Esophagus muscularis mucosa (tissue), 4 donors: ENCODE measurements at regions not wholly inside any gene's neighbourhood (a gene's known extent, or its start where the extent isn't known, plus 50 kb on each side); places are given as distances from the start of the nearest gene placed in this dataset.
"Not testable (repeated sequence)": the region's sequence is repeated elsewhere in the genome, so short reads cannot be mapped to it uniquely, and the experiment has no call there.

ENCODE experiments used
- DNase-seq: peaks from one replicate; pipeline ENCODE4 v3.0.0-alpha.2; 2017; ENCODE audit errors: extremely low spot score
- H3K27ac ChIP-seq, 4 donors: fragments of 200-600 bp; sonication (generic); replicated peaks in 1 of 4; 1 replicate in 3 of 4; 2 replicates in 1 of 4; pipeline ENCODE4 v1.5.1; 2016 to 2019; ENCODE audit warnings: mild to moderate bottlenecking in 1 of 4
- H3K27me3 ChIP-seq, 4 donors: fragments of 200-600 bp; sonication (generic); one replicate each; pipeline versions ENCODE4 v1.5.1 to v1.6.0; 2016 to 2019
- H3K36me3 ChIP-seq, 4 donors: fragments of 200-600 bp; sonication (generic); one replicate each; pipeline ENCODE4 v1.5.1; 2016 to 2019
- H3K4me1 ChIP-seq, 4 donors: fragments of 200-600 bp; sonication (generic); one replicate each; pipeline ENCODE4 v1.5.1; 2016 to 2019
- H3K4me3 ChIP-seq, 4 donors: fragments of 200-600 bp; sonication (generic); 1 replicate in 2 of 4; 2 replicates in 2 of 4; pipeline ENCODE4 v1.5.1; 2016 to 2019; ENCODE audit warnings: mild to moderate bottlenecking in 4 of 4, moderate library complexity in 1 of 4
- H3K9me3 ChIP-seq, 4 donors: fragments of 200-600 bp; sonication (generic); 1 replicate in 3 of 4; 2 replicates in 1 of 4; pipeline ENCODE4 v1.5.1; 2016 to 2019
- CTCF ChIP-seq, 3 experiments: fragments of 200-600 bp in 2 of 3; fragments of 450-650 bp in 1 of 3; sonication (generic) in 2 of 3; IDR thresholded peaks; one replicate each; pipeline ENCODE4 v1.5.1; 2017 to 2019; ENCODE audit warnings: antibody characterized with exemption in 3 of 3, mild to moderate bottlenecking in 2 of 3, moderate library complexity in 1 of 3
- EP300 ChIP-seq: sonication (generic); formaldehyde crosslinking; IDR thresholded peaks from one replicate; pipeline ENCODE4 v1.6.1; 2017; ENCODE audit warnings: antibody characterized with exemption
- POLR2A ChIP-seq: fragments of 450-650 bp; IDR thresholded peaks from one replicate; pipeline ENCODE4 v1.6.1; 2017; ENCODE audit warnings: antibody characterized with exemption, moderate library complexity, mild to moderate bottlenecking, low read depth
- POLR2AphosphoS5 ChIP-seq, 2 donors: sonication (generic); formaldehyde crosslinking; IDR thresholded peaks; one replicate each; pipeline ENCODE4 v1.6.1; 2017; ENCODE audit warnings: antibody characterized with exemption in 2 of 2
- WGBS: methylation state at CpG from one replicate; pipeline ENCODE4 v1.1.5; 2018; 5-methylcytosine and 5-hydroxymethylcytosine counted together
- intact Hi-C: fragments of 100-400 bp; cut with DNase I; formaldehyde crosslinking; loops from one replicate; pipeline ENCODE4 v1.15.1; 2023

GRCh38 chr9:78986446-78986845, 585.3 kb upstream of the TLE4 start:
- H3K27ac ChIP-seq = no peak overlapping the region
- intact Hi-C loops = no loop called here
- no peaks in the 10 kb centered on the region for H3K27me3 ChIP-seq
- no peaks in the 10 kb centered on the region for H3K36me3 ChIP-seq
- DNase-seq = no peak
- WGBS = 70% methylated on average over 2 of the region's 2 CpGs
- H3K4me3 ChIP-seq = no peak overlapping the region
- no peaks in the 10 kb centered on the region for H3K9me3 ChIP-seq
- no peak for TF ChIP-seq CTCF (IDR thresholded peaks at IDR 0.05)
- no peak for TF ChIP-seq POLR2AphosphoS5 (IDR thresholded peaks at IDR 0.05)
- no peak for TF ChIP-seq POLR2A
- TF ChIP-seq EP300 = no peak
- H3K4me1 ChIP-seq = no peaks in the 10 kb centered on the region

GRCh38 chr9:78989031-78989658, 582.6 kb upstream of the TLE4 start:
- intact Hi-C loops = no loop called here
- no peaks in the 10 kb centered on the region for H3K9me3 ChIP-seq
- TF ChIP-seq EP300 = no peak
- no peak for TF ChIP-seq POLR2AphosphoS5 (IDR thresholded peaks at IDR 0.05)
- no peak for TF ChIP-seq POLR2A
- no peak for TF ChIP-seq CTCF (IDR thresholded peaks at IDR 0.05)
- WGBS = 79% methylated on average over 2 of the region's 2 CpGs
- H3K4me3 ChIP-seq = no peak overlapping the region
- no peaks in the 10 kb centered on the region for H3K4me1 ChIP-seq
- DNase-seq = no peak
- no peaks in the 10 kb centered on the region for H3K27me3 ChIP-seq
- H3K27ac ChIP-seq = no peak overlapping the region
- H3K36me3 ChIP-seq = no peaks in the 10 kb centered on the region

DNA sequence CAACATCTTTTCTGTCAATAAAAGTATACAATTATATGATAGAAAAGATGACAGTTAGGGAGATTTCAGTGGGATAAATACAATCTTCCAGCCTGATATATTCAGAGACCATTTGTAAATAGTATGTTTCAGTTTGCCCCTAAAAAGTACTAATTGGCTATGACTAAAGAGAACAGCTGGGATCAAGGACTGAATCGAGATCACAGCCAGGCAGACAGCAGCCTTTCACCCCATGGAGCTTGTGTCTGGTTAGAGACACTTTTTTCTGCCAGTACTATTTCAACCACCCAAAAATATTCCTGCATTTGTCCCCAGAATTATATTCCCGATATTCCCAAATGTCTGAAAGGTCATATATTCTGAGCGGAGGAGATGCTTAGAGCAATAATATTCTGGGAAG, 577.3 kb upstream of the TLE4 start:
- DNase-seq = no peak
- Histone ChIP-seq H3K27me3 (no peaks in the 10 kb centered on the region), H3K36me3 (no peaks in the 10 kb centered on the region), H3K9me3 (no peaks in the 10 kb centered on the region), H3K4me3 (no peak overlapping the region), H3K27ac (no peak overlapping the region), H3K4me1 (no peaks in the 10 kb centered on the region)
- WGBS = 72% methylated on average over 3 of the region's 3 CpGs
- TF ChIP-seq CTCF (IDR thresholded peaks at IDR 0.05) (no peak), POLR2A (no peak), POLR2AphosphoS5 (IDR thresholded peaks at IDR 0.05) (no peak), EP300 (no peak)
- intact Hi-C loops = no loop called here

GRCh38 chr9:78994974-78995373, 576.8 kb upstream of the TLE4 start:
- H3K27me3 ChIP-seq, H3K9me3 ChIP-seq, H3K4me1 ChIP-seq, DNase-seq, H3K27ac ChIP-seq, H3K4me3 ChIP-seq, H3K36me3 ChIP-seq, intact Hi-C loops: not testable (repeated sequence)
- WGBS = 94% methylated on average over 2 of the region's 2 CpGs

DNA sequence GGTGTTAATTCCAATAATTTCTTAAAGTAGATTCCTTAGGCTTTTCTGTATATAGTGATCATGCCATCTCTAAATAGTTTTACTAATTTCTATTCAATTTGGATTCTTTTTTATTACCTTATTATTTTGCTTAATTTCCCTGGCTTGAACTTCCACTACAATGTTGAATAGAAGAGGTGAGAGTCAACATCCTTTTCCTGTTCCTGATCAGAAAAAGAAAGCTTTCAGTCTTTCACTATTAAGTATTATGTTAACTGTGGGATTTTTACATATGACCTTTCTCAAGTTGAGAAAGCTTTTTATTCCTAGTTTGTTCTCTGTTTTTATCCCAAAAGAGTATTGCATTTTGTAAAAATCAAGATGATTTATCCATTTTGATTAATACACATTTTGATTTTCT, 574.5 kb upstream of the TLE4 start:
- DNase-seq = no peak
- H3K9me3 ChIP-seq = no peaks in the 10 kb centered on the region
- intact Hi-C loops = no loop called here
- H3K4me3 ChIP-seq = no peak overlapping the region
- no peaks in the 10 kb centered on the region for H3K27me3 ChIP-seq
- H3K36me3 ChIP-seq = no peaks in the 10 kb centered on the region
- TF ChIP-seq POLR2AphosphoS5 (IDR thresholded peaks at IDR 0.05) (no peak), CTCF (IDR thresholded peaks at IDR 0.05) (no peak), EP300 (no peak), POLR2A (no peak)
- no peak overlapping the region for H3K27ac ChIP-seq
- no peaks in the 10 kb centered on the region for H3K4me1 ChIP-seq
